ENCODE measurements at regions not wholly inside any gene's neighbourhood (a gene's known extent, or its start where the extent isn't known, plus 50 kb on each side); places are given as distances from the start of the nearest gene placed in this dataset.

DNA sequence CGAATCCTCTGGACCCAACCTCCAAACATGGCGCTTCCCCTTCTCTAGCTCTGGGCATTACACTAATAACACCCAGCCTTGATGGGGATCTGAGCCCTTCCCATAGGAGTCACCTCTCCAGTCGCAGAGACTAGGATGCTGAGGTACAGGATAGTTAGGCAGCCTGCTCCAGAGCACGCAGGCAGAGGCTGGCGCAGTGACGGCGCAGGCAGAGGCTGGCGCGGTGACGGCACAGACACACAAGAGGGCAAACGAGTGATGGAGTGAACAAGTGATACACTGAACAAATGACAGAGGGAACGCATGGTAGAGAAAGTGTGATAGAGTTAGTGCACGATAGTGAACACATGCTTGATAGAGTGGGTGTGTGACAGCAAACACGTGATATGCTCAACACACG lies 518.5 kb downstream of the EIPR1 start:
- TF ChIP-seq TEAD4 (IDR thresholded peaks at IDR 0.05; ENCODE audit: low read depth, low read length) (no peak), EP300 (IDR thresholded peaks at IDR 0.05; ENCODE audit: borderline replicate concordance in 1 of 2, low read depth in 2 of 2, low read length in 2 of 2) (no peak), MAFK (IDR thresholded peaks at IDR 0.05; ENCODE audit: low read depth, low read length) (no peak)
- Histone ChIP-seq H3K14ac (ENCODE audit: insufficient read length) (no peak overlapping the region), H3K4me3 (ENCODE audit: extremely low read depth in 1 of 4, insufficient read depth in 2 of 4, low read depth in 3 of 4, low read length in 4 of 4) (no peak overlapping the region), H3K18ac (ENCODE audit: extremely low read depth, low read length) (no peak overlapping the region), H2BK15ac (ENCODE audit: low read length) (no peak overlapping the region), H4K5ac (ENCODE audit: insufficient read length, low read depth, low read length) (no peak overlapping the region), H3K56ac (replicated peaks; ENCODE audit: insufficient read length, low read depth, low read length) (no peak overlapping the region), H2BK20ac (ENCODE audit: low read length) (no peak overlapping the region), H3K36me3 (ENCODE audit: control insufficient read depth in 2 of 4, insufficient read depth in 4 of 4, low read length in 3 of 4) (no peaks in the 10 kb centered on the region), H4K91ac (replicated peaks; ENCODE audit: insufficient read length, low read length) (no peak overlapping the region), H2BK5ac (ENCODE audit: low read depth, low read length) (no peak overlapping the region), H2BK12ac (ENCODE audit: low read depth, low read length) (no peak overlapping the region), H2AK5ac (ENCODE audit: low read depth, low read length) (no peak overlapping the region), H4K20me1 (replicated peaks in 1 of 2; ENCODE audit: control insufficient read depth in 1 of 2, insufficient read depth in 2 of 2, low read length in 2 of 2) (no peaks in the 10 kb centered on the region), H3K27me3 (replicated peaks in 1 of 4; ENCODE audit: control insufficient read depth in 3 of 4, extremely low read depth in 1 of 4, insufficient read depth in 3 of 4, low read length in 3 of 4) (no peaks in the 10 kb centered on the region), H3K4ac (replicated peaks; ENCODE audit: insufficient read length, low read depth, low read length) (no peak overlapping the region), H3K27ac (ENCODE audit: low read depth, low read length) (no peak overlapping the region), H3K4me1 (replicated peaks in 1 of 4; ENCODE audit: control insufficient read depth in 3 of 4, insufficient read depth in 4 of 4, low read length in 3 of 4) (no peaks in the 10 kb centered on the region), H4K8ac (ENCODE audit: extremely low read depth, insufficient read depth, low read length) (no peak overlapping the region), H3K23me2 (ENCODE audit: low read depth, low read length) (no peaks in the 10 kb centered on the region), H3K4me2 (ENCODE audit: insufficient read depth in 1 of 2, low read depth in 2 of 2, low read length in 2 of 2) (no peak overlapping the region), H2AFZ (ENCODE audit: low read length) (no peak overlapping the region), H2BK120ac (replicated peaks; ENCODE audit: low read depth, low read length) (no peak overlapping the region), H3K23ac (ENCODE audit: insufficient read length) (no peak overlapping the region), H3K9ac (replicated peaks in 1 of 4; ENCODE audit: extremely low read depth in 1 of 4, low read depth in 3 of 4, low read length in 3 of 4) (no peak overlapping the region), H3K79me1 (ENCODE audit: low read depth, low read length) (no peaks in the 10 kb centered on the region), H3K9me3 (ENCODE audit: insufficient read depth in 2 of 2, low read depth in 1 of 2, low read length in 1 of 2) (peaks cover 7 to 8% of the 10 kb centered on the region in 2 experiments; a peak in 3 of 4 replicates), H3K79me2 (ENCODE audit: control insufficient read depth in 1 of 2, insufficient read depth in 2 of 2, low read length in 2 of 2) (no peaks in the 10 kb centered on the region)
- FAIRE-seq (no peak), DNase-seq (ENCODE audit: low read depth in 1 of 2, low spot score in 2 of 2) (no peak)
- 94% methylated on average over 15 of the region's 15 CpGs; no CpG with 5 or more reads in 1 of the 2 experiments for WGBS, 2 experiments (ENCODE audit: extremely low coverage in 1 of 2, insufficient coverage in 1 of 2, insufficient read length in 1 of 2, insufficient replicate concordance in 2 of 2, low coverage in 1 of 2, low lambda C conversion rate in 2 of 2, missing lambda C conversion rate in 1 of 2)
- ChIA-PET POLR2A (ENCODE audit: partially characterized antibody) (no interaction called here), CTCF (ENCODE audit: partially characterized antibody) (no interaction called here)

All from H1 (cell line).